ENCODE measurements at regions not wholly inside any gene's neighbourhood (a gene's known extent, or its start where the extent isn't known, plus 50 kb on each side); places are given as distances from the start of the nearest gene placed in this dataset.

GRCh38 chr2:130264501-130264900 lies 66.3 kb upstream of the TUBA3E start:
- TF ChIP-seq CTCF (IDR thresholded peaks at IDR 0.05) (no peak), POLR2A (IDR thresholded peaks at IDR 0.05) (no peak)

Measured in thyroid gland (tissue), 4 donors.